GM12873 (cell line): ENCODE measurements at regions not wholly inside any gene's neighbourhood (a gene's known extent, or its start where the extent isn't known, plus 50 kb on each side); places are given as distances from the start of the nearest gene placed in this dataset.

Source experiments
- TF ChIP-seq, protein P1 (sequence below): IDR thresholded peaks from 2 replicates; pipeline ENCODE4 v1.5.1; 2012; ENCODE audit warnings: low read depth, mild to moderate bottlenecking, moderate library complexity, low read length, control low read depth; ENCODE audit not compliant: insufficient read depth; ENCODE audit errors: missing control alignments

DNA sequence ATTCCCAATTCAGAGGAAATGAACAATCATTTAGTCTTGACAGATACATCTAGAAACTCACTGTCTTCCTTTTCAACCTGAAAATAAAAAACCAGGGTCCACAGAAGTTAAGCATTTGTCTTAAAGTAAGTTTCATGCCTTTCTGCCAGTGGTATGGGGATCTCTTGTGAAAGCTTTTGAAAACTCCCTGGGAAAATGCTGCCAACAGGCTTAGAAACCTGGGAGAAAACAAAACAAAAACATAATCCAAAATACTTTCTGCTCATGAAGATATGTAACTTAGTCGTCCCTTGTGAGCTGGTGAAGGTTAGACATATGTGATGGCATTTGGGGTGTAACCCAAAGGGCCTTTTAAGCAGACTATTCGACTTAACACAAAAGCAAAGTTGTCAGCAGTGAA, 66.4 kb upstream of the ZNF438 start:
- TF ChIP-seq, protein P1, sequence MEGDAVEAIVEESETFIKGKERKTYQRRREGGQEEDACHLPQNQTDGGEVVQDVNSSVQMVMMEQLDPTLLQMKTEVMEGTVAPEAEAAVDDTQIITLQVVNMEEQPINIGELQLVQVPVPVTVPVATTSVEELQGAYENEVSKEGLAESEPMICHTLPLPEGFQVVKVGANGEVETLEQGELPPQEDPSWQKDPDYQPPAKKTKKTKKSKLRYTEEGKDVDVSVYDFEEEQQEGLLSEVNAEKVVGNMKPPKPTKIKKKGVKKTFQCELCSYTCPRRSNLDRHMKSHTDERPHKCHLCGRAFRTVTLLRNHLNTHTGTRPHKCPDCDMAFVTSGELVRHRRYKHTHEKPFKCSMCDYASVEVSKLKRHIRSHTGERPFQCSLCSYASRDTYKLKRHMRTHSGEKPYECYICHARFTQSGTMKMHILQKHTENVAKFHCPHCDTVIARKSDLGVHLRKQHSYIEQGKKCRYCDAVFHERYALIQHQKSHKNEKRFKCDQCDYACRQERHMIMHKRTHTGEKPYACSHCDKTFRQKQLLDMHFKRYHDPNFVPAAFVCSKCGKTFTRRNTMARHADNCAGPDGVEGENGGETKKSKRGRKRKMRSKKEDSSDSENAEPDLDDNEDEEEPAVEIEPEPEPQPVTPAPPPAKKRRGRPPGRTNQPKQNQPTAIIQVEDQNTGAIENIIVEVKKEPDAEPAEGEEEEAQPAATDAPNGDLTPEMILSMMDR, result no peak

DNA sequence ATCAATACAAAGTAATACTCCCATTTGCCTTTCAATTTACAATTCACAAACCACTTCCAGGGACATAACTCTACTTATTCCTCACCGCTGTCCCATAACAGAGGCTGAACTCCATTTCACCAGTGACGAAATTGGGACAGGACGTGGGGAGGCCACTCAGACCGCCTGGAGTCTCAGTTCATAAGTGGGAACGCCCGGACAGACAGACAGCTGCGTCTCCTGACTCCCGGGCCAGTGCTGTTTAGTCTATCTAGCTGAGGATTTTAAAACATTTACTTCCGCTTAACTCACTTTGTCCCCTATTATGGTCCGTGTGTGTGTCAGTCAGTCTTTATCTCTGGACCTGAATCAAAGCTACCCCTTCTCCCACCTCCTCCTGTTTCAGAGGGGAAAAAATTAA, 67.4 kb upstream of the ZNF438 start:
- TF ChIP-seq, protein P1, result no peak

DNA sequence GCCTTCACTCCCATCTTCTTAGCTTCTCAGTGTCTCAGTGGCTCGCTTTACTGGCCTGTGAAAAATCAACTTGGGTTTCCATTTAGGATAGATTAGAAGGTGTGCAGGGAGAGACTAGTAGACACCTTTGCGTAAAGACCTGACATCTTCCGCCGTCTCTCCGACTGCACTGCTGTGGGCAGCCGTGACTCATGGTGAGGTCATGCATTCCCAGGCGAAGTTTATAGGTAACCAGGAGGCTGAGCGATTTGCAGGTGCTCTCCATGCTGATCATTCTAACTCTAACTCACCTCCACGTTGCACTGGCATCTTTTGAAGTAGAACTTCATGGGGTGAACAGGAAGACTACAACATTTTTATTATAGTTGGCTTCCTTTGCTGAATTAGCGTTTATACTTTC, 68.0 kb upstream of the ZNF438 start:
- TF ChIP-seq, protein P1, result no peak

DNA sequence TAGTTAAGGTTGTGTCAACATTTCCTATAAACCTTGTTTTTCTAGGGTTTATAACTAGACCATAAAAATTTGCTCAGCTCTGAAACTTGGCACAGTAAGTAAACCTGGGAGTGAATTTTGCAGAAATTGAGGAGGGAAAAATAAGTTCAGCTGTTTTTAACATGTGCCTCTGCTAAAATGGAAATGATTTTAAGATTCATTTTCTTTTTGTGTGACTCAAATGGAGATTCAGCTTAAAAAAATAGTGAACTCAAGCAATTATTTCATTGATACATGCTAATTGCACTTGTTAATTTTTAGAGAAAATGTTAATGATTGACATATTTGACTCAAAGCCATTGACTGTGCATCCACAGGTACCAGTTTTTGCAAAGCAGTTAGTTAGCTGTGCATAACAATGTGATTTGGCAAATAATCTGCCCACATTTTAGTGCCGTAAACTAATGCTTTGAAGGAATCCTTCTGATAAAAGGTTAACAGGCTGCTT, 68.5 kb upstream of the ZNF438 start:
- TF ChIP-seq, protein P1, result no peak

DNA sequence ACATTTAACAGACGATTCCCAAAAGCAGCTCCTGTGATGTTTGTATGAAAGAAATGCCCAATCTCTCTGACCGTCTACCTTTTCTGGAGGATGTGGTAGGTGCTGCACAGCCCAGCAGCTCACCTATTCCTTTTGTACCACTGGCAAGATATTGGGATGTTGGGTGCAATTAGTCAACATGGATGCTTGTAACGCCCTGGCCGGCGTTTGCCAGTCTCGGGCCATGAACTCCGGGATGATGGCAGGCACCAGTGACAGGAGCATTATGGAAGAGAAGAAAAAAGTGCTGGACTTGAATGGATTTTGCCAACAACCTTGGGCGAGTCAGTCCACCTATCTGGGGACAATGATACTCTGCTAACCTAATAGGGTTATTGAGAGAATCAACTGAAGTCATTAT, 69.0 kb upstream of the ZNF438 start:
- TF ChIP-seq, protein P1, result no peak

DNA sequence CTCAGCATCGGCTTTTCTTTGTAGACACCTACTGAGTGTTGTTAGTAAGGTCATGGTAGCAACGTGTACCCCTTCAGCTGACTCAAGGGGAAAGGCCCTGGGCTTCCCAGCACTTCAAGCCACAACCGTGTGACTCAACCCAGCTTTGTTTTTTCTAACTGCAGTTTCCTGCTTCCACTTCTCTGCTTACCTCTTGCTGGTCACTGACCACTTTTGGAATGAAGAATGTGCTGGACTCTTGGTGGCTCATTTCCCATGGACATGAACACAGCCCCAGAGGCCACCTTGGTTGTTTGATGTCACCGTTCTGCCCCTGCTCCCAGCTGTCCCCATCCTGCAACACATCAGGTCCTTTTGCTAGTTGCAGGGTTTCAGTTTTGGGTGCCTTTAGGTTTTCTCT, 69.5 kb upstream of the ZNF438 start:
- TF ChIP-seq, protein P1, result no peak

DNA sequence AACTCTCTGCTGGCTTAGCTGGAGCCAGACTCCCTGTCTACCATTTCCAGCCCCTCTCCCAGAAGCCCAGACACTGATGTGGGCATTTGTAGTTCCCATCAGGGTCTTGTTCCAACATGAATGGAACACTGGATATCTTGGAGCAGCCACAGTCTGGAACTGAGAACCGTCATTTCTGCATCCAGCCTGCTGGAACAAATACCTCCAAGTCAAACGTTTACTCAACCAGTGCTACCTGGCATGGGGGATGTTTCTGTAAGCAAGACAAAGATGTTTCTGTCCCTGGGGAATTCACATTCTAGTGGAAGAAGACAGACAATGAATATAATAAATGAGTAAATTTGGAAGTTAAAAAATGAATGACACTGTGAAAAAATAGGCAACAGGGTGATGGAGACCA, 70.8 kb upstream of the ZNF438 start:
- TF ChIP-seq, protein P1, result no peak
